ENCODE measurements at regions not wholly inside any gene's neighbourhood (a gene's known extent, or its start where the extent isn't known, plus 50 kb on each side); places are given as distances from the start of the nearest gene placed in this dataset.

- Mint-ChIP-seq H3K4me1 (peaks cover 0 to 6% of the 10 kb centered on the region in 2 experiments; a peak in 2 of 4 replicates), H3K4me3 (no peak overlapping the region), H3K27me3 (ENCODE audit: low read depth) (no peaks in the 10 kb centered on the region), H3K9me3 (no peaks in the 10 kb centered on the region), H3K27ac (no peak overlapping the region), H3K36me3 (ENCODE audit: insufficient read depth in 1 of 3, low read depth in 3 of 3) (no peaks in the 10 kb centered on the region)
- Histone ChIP-seq H2BK15ac (ENCODE audit: low read depth, low read length) (no peak overlapping the region), H3K79me1 (ENCODE audit: insufficient read depth, low read depth, low read length, poor library complexity, severe bottlenecking) (no peaks in the 10 kb centered on the region), H3K4ac (ENCODE audit: low read depth, low read length) (no peak overlapping the region), H3K56ac (ENCODE audit: insufficient read length, low read depth, low read length) (no peak overlapping the region), H4K8ac (replicated peaks; ENCODE audit: insufficient read length, low read depth, low read length) (no peak overlapping the region), H2BK120ac (ENCODE audit: low read depth, low read length, poor library complexity, severe bottlenecking) (no peak overlapping the region), H3K4me2 (ENCODE audit: insufficient read depth, insufficient read length, low read length) (no peak overlapping the region), H3K27me3 (ENCODE audit: insufficient read depth, low read length) (no peaks in the 10 kb centered on the region), H3K9ac (ENCODE audit: extremely low read depth, insufficient read length, low read length) (no peak overlapping the region), H3K18ac (ENCODE audit: insufficient read length, low read depth, low read length) (no peak overlapping the region), H3K79me2 (ENCODE audit: insufficient read depth, low read length) (no peaks in the 10 kb centered on the region), H2BK12ac (ENCODE audit: insufficient read length, low read depth, low read length) (no peak overlapping the region), H3K23me2 (ENCODE audit: insufficient read length, low read depth, low read length, poor library complexity, severe bottlenecking) (no peaks in the 10 kb centered on the region), H3K14ac (ENCODE audit: insufficient read depth, low read length) (no peak overlapping the region), H2BK5ac (ENCODE audit: insufficient read length, low read length) (no peak overlapping the region), H3K9me3 (ENCODE audit: control insufficient read depth, low read depth, low read length) (no peaks in the 10 kb centered on the region), H4K20me1 (ENCODE audit: control insufficient read depth, insufficient read depth, insufficient read length) (no peaks in the 10 kb centered on the region), H3K23ac (ENCODE audit: insufficient read length, low read depth, low read length) (no peak overlapping the region), H4K5ac (ENCODE audit: insufficient read length, low read depth, low read length) (no peak overlapping the region), H2BK20ac (ENCODE audit: low read depth, low read length, poor library complexity, severe bottlenecking) (no peak overlapping the region), H3K27ac (ENCODE audit: insufficient read length, low read depth, low read length) (no peak overlapping the region), H2AK5ac (ENCODE audit: insufficient read length, low read length) (no peak overlapping the region), H4K91ac (ENCODE audit: insufficient read length, low read depth, low read length) (no peak overlapping the region), H3T11ph (ENCODE audit: low read length) (no peak overlapping the region), H3K4me1 (ENCODE audit: insufficient read depth, low read length) (no peaks in the 10 kb centered on the region), H2AFZ (ENCODE audit: low read length) (no peak overlapping the region)
- TF ChIP-seq, protein P1, sequence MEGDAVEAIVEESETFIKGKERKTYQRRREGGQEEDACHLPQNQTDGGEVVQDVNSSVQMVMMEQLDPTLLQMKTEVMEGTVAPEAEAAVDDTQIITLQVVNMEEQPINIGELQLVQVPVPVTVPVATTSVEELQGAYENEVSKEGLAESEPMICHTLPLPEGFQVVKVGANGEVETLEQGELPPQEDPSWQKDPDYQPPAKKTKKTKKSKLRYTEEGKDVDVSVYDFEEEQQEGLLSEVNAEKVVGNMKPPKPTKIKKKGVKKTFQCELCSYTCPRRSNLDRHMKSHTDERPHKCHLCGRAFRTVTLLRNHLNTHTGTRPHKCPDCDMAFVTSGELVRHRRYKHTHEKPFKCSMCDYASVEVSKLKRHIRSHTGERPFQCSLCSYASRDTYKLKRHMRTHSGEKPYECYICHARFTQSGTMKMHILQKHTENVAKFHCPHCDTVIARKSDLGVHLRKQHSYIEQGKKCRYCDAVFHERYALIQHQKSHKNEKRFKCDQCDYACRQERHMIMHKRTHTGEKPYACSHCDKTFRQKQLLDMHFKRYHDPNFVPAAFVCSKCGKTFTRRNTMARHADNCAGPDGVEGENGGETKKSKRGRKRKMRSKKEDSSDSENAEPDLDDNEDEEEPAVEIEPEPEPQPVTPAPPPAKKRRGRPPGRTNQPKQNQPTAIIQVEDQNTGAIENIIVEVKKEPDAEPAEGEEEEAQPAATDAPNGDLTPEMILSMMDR (conservative IDR thresholded peaks at IDR 0.05) = peak; percentile 27; the same call in 1 of the 3 replicates
- no peak for DNase-seq
- WGBS (ENCODE audit: extremely low coverage, insufficient read length, low lambda C conversion rate) = no CpG with 5 or more reads among the region's 1 CpG
These were observed 570.5 kb upstream of the ARGLU1 start for GRCh38 chr13:107138486-107138885.

Data from H9 (cell line).